ENCODE measurements at regions not wholly inside any gene's neighbourhood (a gene's known extent, or its start where the extent isn't known, plus 50 kb on each side); places are given as distances from the start of the nearest gene placed in this dataset.

DNA sequence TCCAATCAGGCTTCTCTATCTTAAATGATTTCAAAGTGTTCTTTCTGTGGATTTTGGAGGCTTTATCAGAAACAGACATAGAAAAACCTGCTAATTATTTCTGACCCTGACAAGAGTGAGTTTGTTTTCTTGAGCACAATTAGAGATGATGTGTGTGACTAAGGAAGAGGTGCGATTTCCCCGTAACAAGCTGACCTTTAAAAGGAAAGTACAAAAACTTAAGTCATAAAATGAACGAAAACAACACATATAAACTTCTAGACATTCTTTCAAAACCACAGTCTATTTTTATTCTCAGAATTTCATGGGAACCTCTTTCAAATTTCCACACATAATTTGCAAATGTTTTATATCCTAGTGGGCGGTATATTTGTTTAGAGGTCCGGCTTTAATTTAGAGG, 604.8 kb downstream of the CPS1 start:
- no peaks in the 10 kb centered on the region for H3K4me1 Mint-ChIP-seq (ENCODE audit: unreplicated experiment)
- H3K4me3 Mint-ChIP-seq: no peak overlapping the region
- TF ChIP-seq, protein P1, sequence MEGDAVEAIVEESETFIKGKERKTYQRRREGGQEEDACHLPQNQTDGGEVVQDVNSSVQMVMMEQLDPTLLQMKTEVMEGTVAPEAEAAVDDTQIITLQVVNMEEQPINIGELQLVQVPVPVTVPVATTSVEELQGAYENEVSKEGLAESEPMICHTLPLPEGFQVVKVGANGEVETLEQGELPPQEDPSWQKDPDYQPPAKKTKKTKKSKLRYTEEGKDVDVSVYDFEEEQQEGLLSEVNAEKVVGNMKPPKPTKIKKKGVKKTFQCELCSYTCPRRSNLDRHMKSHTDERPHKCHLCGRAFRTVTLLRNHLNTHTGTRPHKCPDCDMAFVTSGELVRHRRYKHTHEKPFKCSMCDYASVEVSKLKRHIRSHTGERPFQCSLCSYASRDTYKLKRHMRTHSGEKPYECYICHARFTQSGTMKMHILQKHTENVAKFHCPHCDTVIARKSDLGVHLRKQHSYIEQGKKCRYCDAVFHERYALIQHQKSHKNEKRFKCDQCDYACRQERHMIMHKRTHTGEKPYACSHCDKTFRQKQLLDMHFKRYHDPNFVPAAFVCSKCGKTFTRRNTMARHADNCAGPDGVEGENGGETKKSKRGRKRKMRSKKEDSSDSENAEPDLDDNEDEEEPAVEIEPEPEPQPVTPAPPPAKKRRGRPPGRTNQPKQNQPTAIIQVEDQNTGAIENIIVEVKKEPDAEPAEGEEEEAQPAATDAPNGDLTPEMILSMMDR (conservative IDR thresholded peaks at IDR 0.05): no peak
- H3K9me3 Mint-ChIP-seq: no peaks in the 10 kb centered on the region
- DNase-seq (ENCODE audit: extremely low spot score, unreplicated experiment): no peak
- H3K27ac Mint-ChIP-seq: no peak overlapping the region
- H3K36me3 Mint-ChIP-seq: no peaks in the 10 kb centered on the region
- no peaks in the 10 kb centered on the region for H3K27me3 Mint-ChIP-seq

DNA sequence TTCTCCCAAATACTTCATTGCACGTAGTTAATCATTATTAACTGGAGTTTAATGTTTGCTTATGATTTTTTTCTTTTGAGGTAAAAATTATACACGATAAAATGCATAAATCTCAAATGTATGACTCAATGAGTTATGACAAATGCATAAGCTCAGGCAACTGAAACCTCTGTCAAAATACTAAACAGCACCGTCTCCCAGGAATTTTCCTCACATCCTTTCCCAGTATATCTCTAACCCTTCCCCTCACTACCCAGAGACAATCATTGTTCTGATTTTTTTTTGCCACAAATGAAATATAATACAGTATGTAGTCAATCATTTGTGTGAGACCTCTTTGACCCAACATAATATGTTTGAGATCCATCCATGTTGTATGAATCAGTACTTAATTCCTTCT, 606.5 kb downstream of the CPS1 start:
- Mint-ChIP-seq H3K9me3 (no peaks in the 10 kb centered on the region), H3K27ac (no peak overlapping the region)
- no peak for DNase-seq (ENCODE audit: extremely low spot score, unreplicated experiment)

DNA sequence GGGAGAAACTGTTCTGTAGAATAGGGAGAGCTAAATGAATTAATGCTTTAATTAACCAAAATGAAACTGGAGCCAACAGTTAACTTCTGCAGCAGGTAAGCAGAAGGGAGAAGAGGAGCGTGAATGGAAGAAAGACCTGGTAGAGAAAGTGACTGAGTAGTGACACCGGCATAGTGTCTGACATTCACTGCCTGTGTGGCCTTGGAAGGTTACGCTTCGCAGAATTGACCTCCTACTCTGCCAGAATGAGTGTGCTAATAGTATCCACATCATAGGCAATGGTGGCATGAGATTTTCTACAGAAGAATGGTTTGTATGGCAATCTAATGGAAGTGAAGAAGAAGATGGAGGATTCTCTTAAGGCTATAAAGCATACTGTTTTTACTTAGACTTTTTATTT, 614.4 kb downstream of the CPS1 start:
- no peak overlapping the region for H3K4me3 Mint-ChIP-seq
- no peak for DNase-seq (ENCODE audit: extremely low spot score, unreplicated experiment)
- H3K4me1 Mint-ChIP-seq (ENCODE audit: unreplicated experiment): no peaks in the 10 kb centered on the region
- H3K27ac Mint-ChIP-seq: no peak overlapping the region
- no peaks in the 10 kb centered on the region for H3K9me3 Mint-ChIP-seq
- H3K36me3 Mint-ChIP-seq: no peaks in the 10 kb centered on the region
- H3K27me3 Mint-ChIP-seq: no peaks in the 10 kb centered on the region
- TF ChIP-seq, protein P1 (conservative IDR thresholded peaks at IDR 0.05): no peak

More for the DNA sequence above, 606.5 kb downstream of the CPS1 start:
- H3K4me1 Mint-ChIP-seq (ENCODE audit: unreplicated experiment): no peaks in the 10 kb centered on the region
- no peaks in the 10 kb centered on the region for H3K36me3 Mint-ChIP-seq
- TF ChIP-seq, protein P1 (conservative IDR thresholded peaks at IDR 0.05): no peak
- no peak overlapping the region for H3K4me3 Mint-ChIP-seq
- no peaks in the 10 kb centered on the region for H3K27me3 Mint-ChIP-seq

DNA sequence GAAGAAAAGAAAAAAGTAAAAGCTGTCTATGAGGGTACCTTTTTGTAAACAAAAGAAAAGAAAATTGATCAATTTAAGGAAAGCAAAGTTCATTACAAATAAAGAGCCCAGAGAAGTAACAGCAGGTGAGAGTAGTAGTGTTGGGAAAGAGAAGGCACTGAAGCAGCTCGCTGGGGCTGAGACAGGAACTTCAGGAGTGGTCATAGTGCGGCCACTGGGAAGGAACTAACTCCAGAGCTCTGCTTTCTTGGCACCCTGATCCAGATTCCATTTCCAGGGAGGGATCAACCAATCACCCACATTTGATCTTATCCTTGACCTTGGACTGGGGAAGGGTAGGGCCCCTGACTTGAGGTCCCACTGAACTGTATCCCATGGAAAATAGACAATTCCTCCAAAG, 617.6 kb downstream of the CPS1 start:
- no peak for DNase-seq (ENCODE audit: extremely low spot score, unreplicated experiment)
- Mint-ChIP-seq H3K4me3 (no peak overlapping the region), H3K9me3 (no peaks in the 10 kb centered on the region), H3K27ac (no peak overlapping the region), H3K36me3 (no peaks in the 10 kb centered on the region), H3K4me1 (ENCODE audit: unreplicated experiment) (no peaks in the 10 kb centered on the region), H3K27me3 (no peaks in the 10 kb centered on the region)
- TF ChIP-seq, protein P1 (conservative IDR thresholded peaks at IDR 0.05): no peak

DNA sequence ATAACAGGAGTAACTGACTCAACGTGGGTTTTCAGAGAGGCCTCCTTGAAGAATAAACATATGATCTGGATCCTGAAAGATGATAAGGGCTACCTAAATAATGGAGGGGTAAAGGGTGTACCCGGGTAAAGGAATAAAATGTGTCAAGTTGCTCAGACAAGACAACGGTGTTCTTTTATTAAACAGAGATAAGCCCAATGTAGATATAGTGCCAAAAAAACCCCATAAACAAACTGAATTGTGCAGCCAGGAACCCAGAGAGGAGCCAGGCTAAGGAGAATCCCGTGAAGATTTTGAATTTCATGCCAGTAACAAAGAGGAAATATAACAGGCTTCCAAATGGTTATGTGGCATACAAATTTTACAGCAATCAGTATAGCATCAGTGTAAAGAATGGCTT, 618.2 kb downstream of the CPS1 start:
- H3K4me3 Mint-ChIP-seq: no peak overlapping the region
- no peaks in the 10 kb centered on the region for H3K36me3 Mint-ChIP-seq
- no peaks in the 10 kb centered on the region for H3K4me1 Mint-ChIP-seq (ENCODE audit: unreplicated experiment)
- no peak overlapping the region for H3K27ac Mint-ChIP-seq
- TF ChIP-seq, protein P1 (conservative IDR thresholded peaks at IDR 0.05): no peak
- no peaks in the 10 kb centered on the region for H3K27me3 Mint-ChIP-seq
- no peak for DNase-seq (ENCODE audit: extremely low spot score, unreplicated experiment)
- H3K9me3 Mint-ChIP-seq: no peaks in the 10 kb centered on the region

DNA sequence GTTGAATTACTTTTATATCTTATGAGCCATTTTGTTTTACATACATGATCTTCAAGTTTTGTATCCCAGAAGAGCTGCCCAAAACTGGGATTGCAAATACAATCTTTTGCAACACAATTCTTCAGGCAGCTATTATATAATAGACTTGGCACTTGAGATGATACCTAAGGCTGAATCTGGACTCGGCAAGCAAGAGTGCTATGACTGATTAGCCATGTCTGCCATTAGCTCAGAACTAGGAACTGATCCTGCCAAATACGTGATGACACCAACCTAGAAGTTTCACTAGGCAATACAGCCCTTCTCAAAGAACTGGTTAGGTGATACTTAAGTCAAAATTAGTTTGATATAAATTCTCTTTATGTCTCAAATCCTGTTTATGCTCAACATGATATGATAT, 619.6 kb downstream of the CPS1 start:
- no peaks in the 10 kb centered on the region for H3K36me3 Mint-ChIP-seq
- H3K9me3 Mint-ChIP-seq: no peaks in the 10 kb centered on the region
- H3K27me3 Mint-ChIP-seq: no peaks in the 10 kb centered on the region
- TF ChIP-seq, protein P1 (conservative IDR thresholded peaks at IDR 0.05): no peak
- H3K27ac Mint-ChIP-seq: no peak overlapping the region
- DNase-seq (ENCODE audit: extremely low spot score, unreplicated experiment): no peak
- H3K4me1 Mint-ChIP-seq (ENCODE audit: unreplicated experiment): no peaks in the 10 kb centered on the region
- H3K4me3 Mint-ChIP-seq: no peak overlapping the region
